C4-2B (cell line): ENCODE measurements at regions not wholly inside any gene's neighbourhood (a gene's known extent, or its start where the extent isn't known, plus 50 kb on each side); places are given as distances from the start of the nearest gene placed in this dataset.

ENCODE experiments used
- ZFX ChIP-seq: fragments of 450-650 bp; IDR thresholded peaks from 2 replicates; pipeline ENCODE4 v1.6.1; 2017
- TF ChIP-seq, protein P1 (sequence below): fragments of 450-650 bp; conservative IDR thresholded peaks from 2 replicates; pipeline ENCODE4 v1.5.1; 2017; ENCODE audit warnings: mild to moderate bottlenecking

DNA sequence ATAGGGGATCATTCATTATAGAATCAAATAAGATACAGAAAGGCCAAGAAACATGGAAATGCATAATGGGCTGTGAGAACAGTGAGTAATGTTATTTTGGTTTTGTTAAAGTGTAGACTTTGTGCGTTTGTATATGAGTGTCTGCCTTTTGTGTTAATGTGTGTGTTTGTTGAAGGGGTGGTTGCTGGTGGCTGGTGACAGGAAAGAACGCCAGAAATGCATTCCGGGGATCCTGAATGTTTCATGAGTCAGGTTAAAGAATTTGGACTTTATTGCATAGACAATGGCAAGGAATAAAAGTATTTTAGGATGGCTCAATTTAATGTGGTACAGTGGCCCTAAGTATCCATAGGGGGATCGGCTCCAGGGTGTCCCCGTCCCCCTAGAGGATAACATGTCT, 1228.9 kb downstream of the PCDH7 start:
- TF ChIP-seq, protein P1, sequence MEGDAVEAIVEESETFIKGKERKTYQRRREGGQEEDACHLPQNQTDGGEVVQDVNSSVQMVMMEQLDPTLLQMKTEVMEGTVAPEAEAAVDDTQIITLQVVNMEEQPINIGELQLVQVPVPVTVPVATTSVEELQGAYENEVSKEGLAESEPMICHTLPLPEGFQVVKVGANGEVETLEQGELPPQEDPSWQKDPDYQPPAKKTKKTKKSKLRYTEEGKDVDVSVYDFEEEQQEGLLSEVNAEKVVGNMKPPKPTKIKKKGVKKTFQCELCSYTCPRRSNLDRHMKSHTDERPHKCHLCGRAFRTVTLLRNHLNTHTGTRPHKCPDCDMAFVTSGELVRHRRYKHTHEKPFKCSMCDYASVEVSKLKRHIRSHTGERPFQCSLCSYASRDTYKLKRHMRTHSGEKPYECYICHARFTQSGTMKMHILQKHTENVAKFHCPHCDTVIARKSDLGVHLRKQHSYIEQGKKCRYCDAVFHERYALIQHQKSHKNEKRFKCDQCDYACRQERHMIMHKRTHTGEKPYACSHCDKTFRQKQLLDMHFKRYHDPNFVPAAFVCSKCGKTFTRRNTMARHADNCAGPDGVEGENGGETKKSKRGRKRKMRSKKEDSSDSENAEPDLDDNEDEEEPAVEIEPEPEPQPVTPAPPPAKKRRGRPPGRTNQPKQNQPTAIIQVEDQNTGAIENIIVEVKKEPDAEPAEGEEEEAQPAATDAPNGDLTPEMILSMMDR = no peak
- TF ChIP-seq ZFX = no peak
